ENCODE measurements at regions not wholly inside any gene's neighbourhood (a gene's known extent, or its start where the extent isn't known, plus 50 kb on each side); places are given as distances from the start of the nearest gene placed in this dataset.

GRCh38 chr13:76636829-76637228 lies 249.4 kb downstream of the KCTD12 start:
- ATAC-seq (no peak), DNase-seq (no peak)
- no peak overlapping the region for H3K4me3 ChIP-seq
- H3K9me3 ChIP-seq, result no peaks in the 10 kb centered on the region
- H3K36me3 ChIP-seq (replicated peaks in 1 of 2; ENCODE audit: insufficient read depth in 1 of 2, low read depth in 2 of 2), result no peaks in the 10 kb centered on the region
- TF ChIP-seq CTCF (IDR thresholded peaks at IDR 0.05), result no peak
- TF ChIP-seq POLR2A (IDR thresholded peaks at IDR 0.05), result no peak
- 64 to 65% methylated on average over 2 of the region's 2 CpGs for WGBS, 2 donors
- no peaks in the 10 kb centered on the region for H3K4me1 ChIP-seq
- intact Hi-C loops (cut with DNase I), result no loop called here
- no peaks in the 10 kb centered on the region for H3K27me3 ChIP-seq
- no peak overlapping the region for H3K27ac ChIP-seq

- H3K4me3 ChIP-seq, result no peak overlapping the region
- intact Hi-C loops (cut with DNase I), result no loop called here
- no peaks in the 10 kb centered on the region for H3K9me3 ChIP-seq
- no peaks in the 10 kb centered on the region for H3K27me3 ChIP-seq
- 69 to 78% methylated on average over 7 of the region's 7 CpGs for WGBS, 2 donors
- no peak for TF ChIP-seq POLR2A (IDR thresholded peaks at IDR 0.05)
- TF ChIP-seq CTCF (IDR thresholded peaks at IDR 0.05), result no peak
- no peak overlapping the region for H3K27ac ChIP-seq
- DNase-seq (no peak), ATAC-seq (no peak)
- no peaks in the 10 kb centered on the region for H3K36me3 ChIP-seq (replicated peaks in 1 of 2; ENCODE audit: insufficient read depth in 1 of 2, low read depth in 2 of 2)
- no peaks in the 10 kb centered on the region for H3K4me1 ChIP-seq
These were observed 250.7 kb downstream of the KCTD12 start for GRCh38 chr13:76635232-76636230.

- no peak for DNase-seq
- no peaks in the 10 kb centered on the region for H3K27me3 ChIP-seq
- no peak overlapping the region for H3K27ac ChIP-seq
- intact Hi-C loops (cut with DNase I), result no loop called here
- no peaks in the 10 kb centered on the region for H3K36me3 ChIP-seq (replicated peaks in 1 of 2; ENCODE audit: insufficient read depth in 1 of 2, low read depth in 2 of 2)
- no peaks in the 10 kb centered on the region for H3K9me3 ChIP-seq
- ATAC-seq, result no peak
- H3K4me1 ChIP-seq, result no peaks in the 10 kb centered on the region
- TF ChIP-seq POLR2A (IDR thresholded peaks at IDR 0.05) (no peak), CTCF (IDR thresholded peaks at IDR 0.05) (no peak)
- 52 to 57% methylated on average over 6 of the region's 6 CpGs for WGBS, 2 donors
- no peak overlapping the region for H3K4me3 ChIP-seq
These were observed 251.6 kb downstream of the KCTD12 start for GRCh38 chr13:76634431-76635191.

GRCh38 chr13:76632401-76633044 lies 253.7 kb downstream of the KCTD12 start:
- Histone ChIP-seq H3K4me1 (no peaks in the 10 kb centered on the region), H3K9me3 (no peaks in the 10 kb centered on the region), H3K4me3 (no peak overlapping the region), H3K27me3 (no peaks in the 10 kb centered on the region), H3K27ac (no peak overlapping the region), H3K36me3 (replicated peaks in 1 of 2; ENCODE audit: insufficient read depth in 1 of 2, low read depth in 2 of 2) (no peaks in the 10 kb centered on the region)
- intact Hi-C loops (cut with DNase I), result no loop called here
- TF ChIP-seq POLR2A (IDR thresholded peaks at IDR 0.05) (no peak), CTCF (IDR thresholded peaks at IDR 0.05) (no peak)
- WGBS, 2 donors, result 33 to 50% methylated on average over 3 of the region's 3 CpGs
- DNase-seq (no peak), ATAC-seq (no peak)

All from body of pancreas (tissue), 4 donors.